ENCODE measurements at regions not wholly inside any gene's neighbourhood (a gene's known extent, or its start where the extent isn't known, plus 50 kb on each side); places are given as distances from the start of the nearest gene placed in this dataset.

DNA sequence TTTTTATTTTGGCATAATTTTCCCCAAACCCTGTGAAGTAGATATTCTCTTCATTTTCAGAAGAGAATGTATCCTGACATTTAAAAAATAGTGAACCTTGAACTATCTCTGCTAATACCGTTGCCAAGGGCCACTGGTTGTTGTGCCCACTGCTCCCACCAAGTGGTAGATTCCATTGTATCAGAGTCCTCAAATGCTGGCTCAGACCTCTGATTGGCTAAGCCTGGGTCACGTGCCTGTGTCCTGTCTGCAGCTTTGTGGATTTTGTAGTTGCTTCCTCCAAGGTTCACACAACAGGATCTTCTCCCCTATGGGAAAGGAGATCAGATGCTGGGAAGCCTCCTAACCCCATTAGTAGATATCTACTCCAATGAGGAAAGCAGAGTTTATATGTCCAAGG is 104.8 kb upstream of the CASK start:
- TF ChIP-seq POLR2A (IDR thresholded peaks at IDR 0.05; ENCODE audit: low read depth, low read length) (no peak), TAF1 (IDR thresholded peaks at IDR 0.05; ENCODE audit: low read depth, low read length) (no peak), POLR2AphosphoS5 (IDR thresholded peaks at IDR 0.05; ENCODE audit: low read depth, low read length) (no peak), SPI1 (IDR thresholded peaks at IDR 0.05; ENCODE audit: low read depth, low read length) (no peak)
